ENCODE measurements at regions not wholly inside any gene's neighbourhood (a gene's known extent, or its start where the extent isn't known, plus 50 kb on each side); places are given as distances from the start of the nearest gene placed in this dataset.

GRCh38 chr11:112722876-112723275, 238.3 kb upstream of the NCAM1 start:
- Histone ChIP-seq H3K27me3 (peaks cover 0 to 4% (median 0%) of the 10 kb centered on the region in 9 donors), H3K27ac (no peak overlapping the region), H3K4me1 (no peaks in the 10 kb centered on the region), H3K4me3 (no peak overlapping the region), H3K9me3 (no peaks in the 10 kb centered on the region), H3K36me3 (no peaks in the 10 kb centered on the region)
- no peak for TF ChIP-seq CTCF (IDR thresholded peaks at IDR 0.05)
- no peak for TF ChIP-seq POLR2A (IDR thresholded peaks at IDR 0.05)
- intact Hi-C loops (cut with DNase I), result no loop called here
- DNase-seq, result no peak
- no peak for ATAC-seq
- 67 to 77% (median 74%) methylated on average over 4 of the region's 4 CpGs for WGBS, 4 donors

GRCh38 chr11:112723676-112724495, 237.3 kb upstream of the NCAM1 start:
- intact Hi-C loops (cut with DNase I), result no loop called here
- TF ChIP-seq POLR2A (IDR thresholded peaks at IDR 0.05) (no peak), CTCF (IDR thresholded peaks at IDR 0.05) (no peak)
- ATAC-seq (no peak), DNase-seq (no peak)
- H3K9me3 ChIP-seq, result no peaks in the 10 kb centered on the region
- H3K4me1 ChIP-seq, result no peaks in the 10 kb centered on the region
- H3K27me3 ChIP-seq, result peaks cover 0 to 4% (median 0%) of the 10 kb centered on the region in 9 donors
- no peaks in the 10 kb centered on the region for H3K36me3 ChIP-seq
- 53 to 74% (median 64%) methylated on average over 13 of the region's 13 CpGs for WGBS, 4 donors
- no peak overlapping the region for H3K4me3 ChIP-seq
- H3K27ac ChIP-seq, result no peak overlapping the region

GRCh38 chr11:112724496-112724790, 236.8 kb upstream of the NCAM1 start:
- Histone ChIP-seq H3K4me3 (no peak overlapping the region), H3K9me3 (no peaks in the 10 kb centered on the region), H3K27me3 (peaks cover 0 to 4% (median 0%) of the 10 kb centered on the region in 9 donors), H3K36me3 (no peaks in the 10 kb centered on the region), H3K27ac (no peak overlapping the region), H3K4me1 (no peaks in the 10 kb centered on the region)
- WGBS, 4 donors, result 60 to 72% (median 70%) methylated on average over 3 to 4 of the region's 4 CpGs
- TF ChIP-seq CTCF (IDR thresholded peaks at IDR 0.05) (no peak), POLR2A (IDR thresholded peaks at IDR 0.05) (no peak)
- ATAC-seq (no peak), DNase-seq (no peak)
- intact Hi-C loops (cut with DNase I), result no loop called here

GRCh38 chr11:112725636-112726035, 235.6 kb upstream of the NCAM1 start:
- intact Hi-C loops (cut with DNase I), result no loop called here
- H3K9me3 ChIP-seq, result no peaks in the 10 kb centered on the region

More at GRCh38 chr11:112725636-112726035, 235.6 kb upstream of the NCAM1 start:
- DNase-seq (no peak), ATAC-seq (no peak)
- 71 to 91% (median 82%) methylated on average over 3 of the region's 3 CpGs for WGBS, 4 donors
- H3K27me3 ChIP-seq, result peaks cover 0 to 4% (median 0%) of the 10 kb centered on the region in 9 donors
- TF ChIP-seq POLR2A (IDR thresholded peaks at IDR 0.05) (no peak), CTCF (IDR thresholded peaks at IDR 0.05) (no peak)
- H3K36me3 ChIP-seq, result no peaks in the 10 kb centered on the region
- no peak overlapping the region for H3K27ac ChIP-seq
- no peaks in the 10 kb centered on the region for H3K4me1 ChIP-seq
- H3K4me3 ChIP-seq, result no peak overlapping the region
